ENCODE measurements at regions not wholly inside any gene's neighbourhood (a gene's known extent, or its start where the extent isn't known, plus 50 kb on each side); places are given as distances from the start of the nearest gene placed in this dataset.

- DNase-seq: no peak
- Histone ChIP-seq H3K27ac (no peak overlapping the region), H3K4me1 (no peaks in the 10 kb centered on the region), H3K27me3 (no peaks in the 10 kb centered on the region), H3K9me3 (peaks cover 5 to 12% (median 8%) of the 10 kb centered on the region in 4 donors), H3K4me3 (no peak overlapping the region), H3K36me3 (no peaks in the 10 kb centered on the region)
- 86 to 91% methylated on average over 1 of the region's 1 CpG for WGBS, 2 donors
- TF ChIP-seq POLR2AphosphoS5 (IDR thresholded peaks at IDR 0.05) (no peak), EP300 (IDR thresholded peaks at IDR 0.05) (no peak), CTCF (IDR thresholded peaks at IDR 0.05) (no peak), POLR2A (IDR thresholded peaks at IDR 0.05) (no peak)
- no peak for ATAC-seq (ENCODE audit: low FRiP score in 2 of 2)
Observed at GRCh38 chr11:109264128-109264527, 157.9 kb upstream of the C11orf87 start.

GRCh38 chr11:109267293-109268095 is 154.5 kb upstream of the C11orf87 start:
- Histone ChIP-seq H3K36me3 (no peaks in the 10 kb centered on the region), H3K27ac (no peak overlapping the region), H3K4me3 (no peak overlapping the region), H3K27me3 (no peaks in the 10 kb centered on the region), H3K4me1 (no peaks in the 10 kb centered on the region), H3K9me3 (peaks cover 5 to 10% (median 7%) of the 10 kb centered on the region in 4 donors)
- 27 to 38% methylated on average over 2 of the region's 2 CpGs for WGBS, 2 donors
- peak in 1 of 4 donors; percentile 13 for TF ChIP-seq EP300 (IDR thresholded peaks at IDR 0.05)
- TF ChIP-seq CTCF (IDR thresholded peaks at IDR 0.05): no peak
- no peak for TF ChIP-seq POLR2AphosphoS5 (IDR thresholded peaks at IDR 0.05)
- peak in 1 of 2 donors; percentile 45 for DNase-seq
- peak; percentile 16 to 77 for ATAC-seq (ENCODE audit: low FRiP score in 2 of 2)

GRCh38 chr11:109275931-109276330 is 146.1 kb upstream of the C11orf87 start:
- no peaks in the 10 kb centered on the region for H3K36me3 ChIP-seq
- no peak for DNase-seq
- no peaks in the 10 kb centered on the region for H3K27me3 ChIP-seq
- H3K9me3 ChIP-seq: peaks cover 0 to 2% (median 0%) of the 10 kb centered on the region in 4 donors
- no peak overlapping the region for H3K4me3 ChIP-seq
- H3K27ac ChIP-seq: no peak overlapping the region
- TF ChIP-seq CTCF (IDR thresholded peaks at IDR 0.05) (no peak), POLR2A (IDR thresholded peaks at IDR 0.05) (no peak), POLR2AphosphoS5 (IDR thresholded peaks at IDR 0.05) (no peak), EP300 (IDR thresholded peaks at IDR 0.05) (no peak)
- H3K4me1 ChIP-seq: no peaks in the 10 kb centered on the region
- no peak for ATAC-seq (ENCODE audit: low FRiP score in 2 of 2)
- 56 to 61% methylated on average over 2 of the region's 2 CpGs for WGBS, 2 donors

- peaks cover 0 to 8% (median 0%) of the 10 kb centered on the region in 4 donors for H3K9me3 ChIP-seq
- no peaks in the 10 kb centered on the region for H3K27me3 ChIP-seq
- no peaks in the 10 kb centered on the region for H3K36me3 ChIP-seq
- DNase-seq (no peak), ATAC-seq (ENCODE audit: low FRiP score in 2 of 2) (no peak)
- H3K4me3 ChIP-seq: no peak overlapping the region
- WGBS, 2 donors: 83 to 91% methylated on average over 2 of the region's 2 CpGs
- no peaks in the 10 kb centered on the region for H3K4me1 ChIP-seq
- H3K27ac ChIP-seq: no peak overlapping the region
- TF ChIP-seq POLR2A (IDR thresholded peaks at IDR 0.05) (no peak), EP300 (IDR thresholded peaks at IDR 0.05) (no peak), CTCF (IDR thresholded peaks at IDR 0.05) (no peak)
Observed at GRCh38 chr11:109285465-109285864, 136.5 kb upstream of the C11orf87 start.

GRCh38 chr11:109291553-109291952 is 130.4 kb upstream of the C11orf87 start:
- no peaks in the 10 kb centered on the region for H3K9me3 ChIP-seq
- DNase-seq (no peak), ATAC-seq (ENCODE audit: low FRiP score in 2 of 2) (no peak)
- 84 to 90% methylated on average over 2 of the region's 2 CpGs for WGBS, 2 donors
- no peaks in the 10 kb centered on the region for H3K27me3 ChIP-seq
- no peak overlapping the region for H3K27ac ChIP-seq
- H3K36me3 ChIP-seq: no peaks in the 10 kb centered on the region
- no peaks in the 10 kb centered on the region for H3K4me1 ChIP-seq
- no peak overlapping the region for H3K4me3 ChIP-seq
- TF ChIP-seq POLR2A (IDR thresholded peaks at IDR 0.05) (no peak), POLR2AphosphoS5 (IDR thresholded peaks at IDR 0.05) (no peak), EP300 (IDR thresholded peaks at IDR 0.05) (no peak), CTCF (IDR thresholded peaks at IDR 0.05) (no peak)

Measured in upper lobe of left lung (tissue), 6 donors.